PC-3 (cell line): ENCODE measurements at regions not wholly inside any gene's neighbourhood (a gene's known extent, or its start where the extent isn't known, plus 50 kb on each side); places are given as distances from the start of the nearest gene placed in this dataset.

Source experiments
- ATAC-seq: fragments of 200-7000 bp; cut with Tn5 transposase; 2 replicates; pipeline ENCODE4 v1.9.1; 2020; ENCODE audit warnings: mild to moderate bottlenecking, moderate library complexity
- BruUV-seq: library from RNA; stranded (reverse); fragments of 400-500 nt; replicated peaks from 2 replicates; lab custom pipeline; 2021; lab: Mats Ljungman, UMichigan
- CTCF ChIA-PET: fragments of 300-600 bp; sonication (Branson Sonifier 250); formaldehyde crosslinking; loops from one replicate; lab custom pipeline; 2022; ENCODE audit warnings: antibody characterized with exemption; lab: Charles Lee
- POLR2A ChIA-PET: fragments of 300-600 bp; sonication (Branson Sonifier 250); formaldehyde crosslinking; loops from one replicate; lab custom pipeline; 2022; ENCODE audit warnings: antibody characterized with exemption; ENCODE audit not compliant: unreplicated experiment; lab: Charles Lee
- DNase-seq: peaks from one replicate; pipeline ENCODE4 v3.0.0-alpha.2; 2015
- H2AFZ ChIP-seq: fragments of 300-600 bp; sonication (generic); 2 replicates; pipeline ENCODE4 v1.6.0; 2016; ENCODE audit warnings: antibody characterized with exemption, low read length
- H3F3A ChIP-seq: fragments of 300-600 bp; sonication (generic); one replicate; pipeline ENCODE4 v1.6.0; 2017; ENCODE audit warnings: antibody characterized with exemption, low read length, control low read depth, mild to moderate bottlenecking; ENCODE audit not compliant: unreplicated experiment
- H3K27ac ChIP-seq: fragments of 300-600 bp; sonication (generic); 2 replicates; pipeline ENCODE4 v1.5.1; 2016; ENCODE audit warnings: mild to moderate bottlenecking, low read length
- H3K27me3 ChIP-seq: fragments of 300-600 bp; sonication (generic); 2 replicates; pipeline ENCODE4 v1.6.1; 2016; ENCODE audit warnings: low read length, mixed read lengths
- H3K36me3 ChIP-seq: fragments of 300-600 bp; sonication (generic); 2 replicates; pipeline ENCODE4 v1.6.1; 2016; ENCODE audit warnings: low read depth, mixed run types, low read length, mixed read lengths
- H3K4me1 ChIP-seq: fragments of 300-600 bp; sonication (generic); 2 replicates; pipeline ENCODE4 v1.5.1; 2016; ENCODE audit warnings: low read length; ENCODE audit not compliant: insufficient read depth
- H3K4me2 ChIP-seq: fragments of 300-600 bp; sonication (generic); 2 replicates; pipeline ENCODE4 v1.6.0; 2016; ENCODE audit warnings: low read length
- H3K4me3 ChIP-seq: fragments of 300-600 bp; sonication (generic); 2 replicates; pipeline ENCODE4 v1.5.1; 2016; ENCODE audit warnings: mild to moderate bottlenecking, low read length, mixed read lengths
- H3K79me2 ChIP-seq: fragments of 300-600 bp; sonication (generic); 2 replicates; pipeline ENCODE4 v1.6.1; 2017; ENCODE audit warnings: low read length, mixed read lengths
- H3K9ac ChIP-seq: fragments of 300-600 bp; sonication (generic); 2 replicates; pipeline ENCODE4 v1.6.0; 2016; ENCODE audit warnings: mild to moderate bottlenecking, low read length
- H3K9me2 ChIP-seq: fragments of 300-600 bp; sonication (generic); replicated peaks from 2 replicates; pipeline ENCODE4 v1.6.1; 2016; ENCODE audit warnings: mixed run types, low read length, mixed read lengths
- H3K9me3 ChIP-seq: fragments of 300-600 bp; sonication (generic); 2 replicates; pipeline ENCODE4 v1.6.1; 2016; ENCODE audit warnings: low read length, mixed read lengths
- H4K20me1 ChIP-seq: fragments of 300-600 bp; sonication (generic); 2 replicates; pipeline ENCODE4 v1.6.1; 2016; ENCODE audit warnings: low read length, mixed read lengths
- CTCF ChIP-seq: fragments of 300-600 bp; sonication (generic); conservative IDR thresholded peaks from 2 replicates; pipeline ENCODE4 v1.5.1; 2017; ENCODE audit warnings: antibody characterized with exemption, low read depth, mild to moderate bottlenecking, low read length
- EZH2 ChIP-seq: fragments of 300-600 bp; sonication (generic); IDR thresholded peaks from one replicate; pipeline ENCODE4 v1.6.1; 2017; ENCODE audit warnings: antibody characterized with exemption, mild to moderate bottlenecking, low read length; ENCODE audit not compliant: unreplicated experiment
- EZH2phosphoT487 ChIP-seq: fragments of 300-600 bp; sonication (generic); IDR thresholded peaks from 2 replicates; pipeline ENCODE4 v1.6.1; 2018; ENCODE audit warnings: mild to moderate bottlenecking, antibody characterized with exemption, low read length, borderline replicate concordance
- intact Hi-C: fragments of 100-400 bp; cut with micrococcal nuclease; formaldehyde crosslinking; loops from 2 replicates; pipeline ENCODE4 v1.9.0; 2023

GRCh38 chr4:165548702-165549101 lies 169.9 kb downstream of the CPE start:
- H3K9me3 ChIP-seq: no peaks in the 10 kb centered on the region
- no TSS peak for BruUV-seq
- no peak overlapping the region for H3K4me2 ChIP-seq
- H3K27ac ChIP-seq: no peak overlapping the region
- no peaks in the 10 kb centered on the region for H3F3A ChIP-seq
- H3K9ac ChIP-seq: no peak overlapping the region
- H3K36me3 ChIP-seq: no peaks in the 10 kb centered on the region
- no peak for TF ChIP-seq EZH2
- TF ChIP-seq EZH2phosphoT487: no peak
- no peaks in the 10 kb centered on the region for H3K9me2 ChIP-seq
- no peak overlapping the region for H2AFZ ChIP-seq
- no peaks in the 10 kb centered on the region for H3K27me3 ChIP-seq
- H4K20me1 ChIP-seq: no peaks in the 10 kb centered on the region
- ATAC-seq (no peak), DNase-seq (no peak)
- H3K79me2 ChIP-seq: no peaks in the 10 kb centered on the region
- no peaks in the 10 kb centered on the region for H3K4me1 ChIP-seq
- CTCF ChIA-PET: no interaction called here
- POLR2A ChIA-PET: no interaction called here
- H3K4me3 ChIP-seq: no peak overlapping the region
- intact Hi-C loops: no loop called here

- Histone ChIP-seq H3K9me2 (no peaks in the 10 kb centered on the region), H3K9ac (no peak overlapping the region), H3K9me3 (no peaks in the 10 kb centered on the region), H3K4me1 (no peaks in the 10 kb centered on the region), H3K4me3 (no peak overlapping the region), H3K79me2 (no peaks in the 10 kb centered on the region), H3K4me2 (no peak overlapping the region), H3K27ac (no peak overlapping the region), H2AFZ (no peak overlapping the region), H4K20me1 (no peaks in the 10 kb centered on the region), H3F3A (no peaks in the 10 kb centered on the region), H3K36me3 (no peaks in the 10 kb centered on the region), H3K27me3 (no peaks in the 10 kb centered on the region)
- TF ChIP-seq EZH2phosphoT487 (no peak), CTCF (no peak), EZH2 (no peak)
- DNase-seq: no peak
- intact Hi-C loops: no loop called here
- no peak for ATAC-seq
- no TSS peak for BruUV-seq
- CTCF ChIA-PET: no interaction called here
- POLR2A ChIA-PET: no interaction called here
Observed at GRCh38 chr4:165553221-165553810, 174.5 kb downstream of the CPE start.

- H3K9ac ChIP-seq: no peak overlapping the region
- no peaks in the 10 kb centered on the region for H4K20me1 ChIP-seq
- intact Hi-C loops: no loop called here
- no peak for ATAC-seq
- no peaks in the 10 kb centered on the region for H3K27me3 ChIP-seq
- no peak for TF ChIP-seq EZH2phosphoT487
- TF ChIP-seq CTCF: no peak
- no peak for TF ChIP-seq EZH2
- BruUV-seq: no TSS peak
- H3K79me2 ChIP-seq: no peaks in the 10 kb centered on the region
- no peak overlapping the region for H3K4me2 ChIP-seq
- H3F3A ChIP-seq: no peaks in the 10 kb centered on the region
- no peak overlapping the region for H3K27ac ChIP-seq
- POLR2A ChIA-PET: no interaction called here
- no peaks in the 10 kb centered on the region for H3K36me3 ChIP-seq
- H3K9me2 ChIP-seq: no peaks in the 10 kb centered on the region
- CTCF ChIA-PET: no interaction called here
- no peak for DNase-seq
- H2AFZ ChIP-seq: no peak overlapping the region
- H3K4me3 ChIP-seq: no peak overlapping the region
- no peaks in the 10 kb centered on the region for H3K9me3 ChIP-seq
- no peaks in the 10 kb centered on the region for H3K4me1 ChIP-seq
Observed at GRCh38 chr4:165555302-165555701, 176.5 kb downstream of the CPE start.
